Osteocyte (in vitro differentiated cells): ENCODE measurements at regions not wholly inside any gene's neighbourhood (a gene's known extent, or its start where the extent isn't known, plus 50 kb on each side); places are given as distances from the start of the nearest gene placed in this dataset.

Experiments
- DNase-seq: peaks from one replicate; pipeline ENCODE4 v3.0.0; 2021; ENCODE audit warnings: mixed read lengths; ENCODE audit not compliant: unreplicated experiment; ENCODE audit errors: extremely low spot score
- H3K27ac Mint-ChIP-seq: one replicate; pipeline ENCODE4 v1.8.0; 2021; ENCODE audit warnings: mild to moderate bottlenecking, mixed read lengths; ENCODE audit not compliant: unreplicated experiment
- H3K27me3 Mint-ChIP-seq: one replicate; pipeline ENCODE4 v1.8.0; 2021; ENCODE audit warnings: mixed read lengths; ENCODE audit not compliant: unreplicated experiment
- H3K36me3 Mint-ChIP-seq: one replicate; pipeline ENCODE4 v1.8.0; 2021; ENCODE audit warnings: mixed read lengths; ENCODE audit not compliant: unreplicated experiment
- H3K4me1 Mint-ChIP-seq: one replicate; pipeline ENCODE4 v1.8.0; 2021; ENCODE audit warnings: mixed read lengths; ENCODE audit not compliant: unreplicated experiment
- H3K4me3 Mint-ChIP-seq: one replicate; pipeline ENCODE4 v1.8.0; 2021; ENCODE audit warnings: mild to moderate bottlenecking, moderate library complexity, mixed read lengths; ENCODE audit not compliant: unreplicated experiment
- H3K9me3 Mint-ChIP-seq: one replicate; pipeline ENCODE4 v1.8.0; 2021; ENCODE audit warnings: mixed read lengths; ENCODE audit not compliant: unreplicated experiment
- TF ChIP-seq, protein P1 (sequence below): fragments of 200-600 bp; sonication (generic); IDR thresholded peaks from 2 replicates; pipeline ENCODE4 v1.5.0; 2021; ENCODE audit warnings: antibody characterized with exemption, mild to moderate bottlenecking, moderate library complexity

DNA sequence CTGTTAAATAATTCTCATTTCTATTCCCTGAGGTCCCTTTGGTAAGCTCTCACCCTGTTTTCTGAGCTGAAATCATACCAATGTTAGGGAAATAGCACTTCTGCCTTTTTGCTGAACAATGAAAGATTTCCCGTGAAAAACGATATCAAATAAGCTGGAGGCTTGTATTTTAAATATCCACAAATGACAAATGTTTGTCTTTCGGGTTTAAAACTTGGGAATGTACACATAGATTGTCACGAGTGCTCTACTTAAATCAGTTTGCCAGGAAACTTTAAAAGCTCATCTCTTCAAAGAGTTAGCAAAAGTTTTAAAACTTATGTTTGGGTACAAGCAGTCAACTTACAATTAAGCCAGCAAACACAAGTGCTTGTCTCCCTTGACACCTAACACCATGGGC, 393.5 kb upstream of the MON1B start:
- H3K36me3 Mint-ChIP-seq, result no peaks in the 10 kb centered on the region
- TF ChIP-seq, protein P1, sequence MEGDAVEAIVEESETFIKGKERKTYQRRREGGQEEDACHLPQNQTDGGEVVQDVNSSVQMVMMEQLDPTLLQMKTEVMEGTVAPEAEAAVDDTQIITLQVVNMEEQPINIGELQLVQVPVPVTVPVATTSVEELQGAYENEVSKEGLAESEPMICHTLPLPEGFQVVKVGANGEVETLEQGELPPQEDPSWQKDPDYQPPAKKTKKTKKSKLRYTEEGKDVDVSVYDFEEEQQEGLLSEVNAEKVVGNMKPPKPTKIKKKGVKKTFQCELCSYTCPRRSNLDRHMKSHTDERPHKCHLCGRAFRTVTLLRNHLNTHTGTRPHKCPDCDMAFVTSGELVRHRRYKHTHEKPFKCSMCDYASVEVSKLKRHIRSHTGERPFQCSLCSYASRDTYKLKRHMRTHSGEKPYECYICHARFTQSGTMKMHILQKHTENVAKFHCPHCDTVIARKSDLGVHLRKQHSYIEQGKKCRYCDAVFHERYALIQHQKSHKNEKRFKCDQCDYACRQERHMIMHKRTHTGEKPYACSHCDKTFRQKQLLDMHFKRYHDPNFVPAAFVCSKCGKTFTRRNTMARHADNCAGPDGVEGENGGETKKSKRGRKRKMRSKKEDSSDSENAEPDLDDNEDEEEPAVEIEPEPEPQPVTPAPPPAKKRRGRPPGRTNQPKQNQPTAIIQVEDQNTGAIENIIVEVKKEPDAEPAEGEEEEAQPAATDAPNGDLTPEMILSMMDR, result no peak
- no peak overlapping the region for H3K4me3 Mint-ChIP-seq

DNA sequence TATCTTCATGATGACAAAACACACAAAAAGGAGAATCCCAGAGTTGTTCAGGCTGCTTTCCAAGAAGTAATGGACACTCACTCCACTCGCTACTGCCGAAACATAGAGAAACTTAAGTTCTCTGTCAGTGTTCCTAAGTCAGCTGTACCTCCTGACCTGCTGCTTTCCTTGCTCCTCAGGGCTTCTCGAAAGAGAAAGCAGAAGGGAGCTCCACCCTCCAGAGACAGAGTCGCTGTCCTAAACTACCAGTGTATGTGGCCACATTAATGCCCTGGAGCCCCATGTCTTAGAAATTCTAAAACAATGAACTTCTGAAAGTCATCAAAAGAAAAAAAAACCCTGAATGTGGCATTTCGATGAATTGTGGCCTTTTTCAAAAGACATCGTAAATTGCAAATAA, 390.8 kb upstream of the MON1B start:
- TF ChIP-seq, protein P1, result no peak
- DNase-seq, result no peak
- no peak overlapping the region for H3K27ac Mint-ChIP-seq
- H3K9me3 Mint-ChIP-seq, result peaks cover 3% of the 10 kb centered on the region
- no peaks in the 10 kb centered on the region for H3K36me3 Mint-ChIP-seq
- H3K27me3 Mint-ChIP-seq, result no peaks in the 10 kb centered on the region
- H3K4me3 Mint-ChIP-seq, result no peak overlapping the region
- H3K4me1 Mint-ChIP-seq, result no peaks in the 10 kb centered on the region

More for the DNA sequence above, 393.5 kb upstream of the MON1B start:
- Mint-ChIP-seq H3K27me3 (no peaks in the 10 kb centered on the region), H3K27ac (no peak overlapping the region), H3K4me1 (no peaks in the 10 kb centered on the region), H3K9me3 (peaks cover 3% of the 10 kb centered on the region)
- no peak for DNase-seq

DNA sequence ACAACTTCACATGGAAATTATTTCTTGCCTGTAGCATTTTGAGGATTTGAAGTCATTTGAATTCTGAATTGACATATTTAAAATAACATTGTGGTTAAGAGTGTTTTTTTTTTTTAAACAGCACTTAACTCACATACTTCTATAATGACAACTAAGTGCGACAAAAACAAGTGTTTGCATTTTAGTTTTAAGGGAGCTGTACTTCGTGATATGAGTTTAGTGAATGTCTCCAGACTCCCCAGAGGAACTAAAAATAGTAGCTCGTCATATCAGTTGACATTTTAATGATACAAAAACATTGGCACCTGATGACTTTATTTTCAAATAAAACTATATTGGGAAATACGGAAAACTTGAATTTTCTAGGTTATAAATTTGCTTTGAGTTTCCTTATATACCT, 389.6 kb upstream of the MON1B start:
- Mint-ChIP-seq H3K36me3 (no peaks in the 10 kb centered on the region), H3K9me3 (peaks cover 6% of the 10 kb centered on the region), H3K27me3 (no peaks in the 10 kb centered on the region), H3K4me1 (no peaks in the 10 kb centered on the region), H3K4me3 (no peak overlapping the region), H3K27ac (no peak overlapping the region)
- no peak for DNase-seq
- TF ChIP-seq, protein P1, result no peak

DNA sequence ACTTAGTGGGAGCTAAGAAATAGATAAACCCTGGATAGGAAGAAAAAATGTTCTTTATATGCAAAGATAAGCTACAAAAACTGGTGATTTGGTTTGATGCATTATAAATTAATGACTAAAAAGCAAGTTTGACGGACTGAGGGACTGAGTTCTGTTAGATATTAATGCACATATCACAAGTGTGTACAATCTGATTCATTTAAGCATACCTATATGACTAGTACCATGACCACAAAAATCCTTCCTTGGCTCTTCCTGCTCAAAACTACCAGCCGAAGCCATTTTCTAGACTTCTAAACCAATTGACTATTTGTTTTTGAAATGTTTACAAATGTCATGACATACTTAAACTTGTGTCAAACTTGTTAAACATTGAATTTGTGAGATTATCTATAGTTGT, 374.5 kb upstream of the MON1B start:
- TF ChIP-seq, protein P1, result no peak
- no peaks in the 10 kb centered on the region for H3K27me3 Mint-ChIP-seq
- H3K4me1 Mint-ChIP-seq, result no peaks in the 10 kb centered on the region
- peaks cover 10% of the 10 kb centered on the region for H3K9me3 Mint-ChIP-seq
- no peak overlapping the region for H3K4me3 Mint-ChIP-seq
- no peak for DNase-seq
- no peaks in the 10 kb centered on the region for H3K36me3 Mint-ChIP-seq
- H3K27ac Mint-ChIP-seq, result no peak overlapping the region

DNA sequence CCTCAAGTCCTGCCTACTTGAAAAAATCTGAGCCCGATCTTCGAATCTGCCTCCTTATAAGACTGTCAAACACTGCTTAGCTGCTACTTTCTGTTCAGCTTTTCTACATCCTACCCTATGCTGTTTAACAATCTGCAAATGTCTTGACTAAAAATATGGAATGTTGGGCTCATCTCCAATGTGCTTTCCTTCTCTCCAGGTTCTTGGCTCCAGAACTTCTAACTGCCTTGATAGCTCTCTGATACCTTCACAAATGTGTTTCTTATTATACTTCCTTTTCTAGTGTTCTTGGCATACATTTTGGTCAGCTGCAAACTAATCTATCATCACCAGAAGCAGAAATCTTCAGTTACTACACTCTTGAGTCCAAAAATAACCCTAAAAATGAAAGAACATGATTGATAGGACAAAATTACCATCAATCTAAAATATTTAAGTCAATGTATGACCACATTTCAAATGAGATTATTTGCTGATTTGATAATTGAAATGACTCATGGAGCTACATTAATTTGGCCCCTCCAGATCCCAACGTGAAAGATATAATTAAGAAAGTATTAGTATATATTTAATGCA, 372.3 kb upstream of the MON1B start:
- Mint-ChIP-seq H3K27me3 (no peaks in the 10 kb centered on the region), H3K4me3 (no peak overlapping the region), H3K36me3 (no peaks in the 10 kb centered on the region), H3K4me1 (no peaks in the 10 kb centered on the region), H3K27ac (no peak overlapping the region), H3K9me3 (peaks cover 3% of the 10 kb centered on the region)
- no peak for DNase-seq
- TF ChIP-seq, protein P1, result no peak
